Panc1 (cell line): ENCODE measurements at regions not wholly inside any gene's neighbourhood (a gene's known extent, or its start where the extent isn't known, plus 50 kb on each side); places are given as distances from the start of the nearest gene placed in this dataset.

Source experiments
- CTCF ChIP-seq: fragments of 450-650 bp; IDR thresholded peaks from 2 replicates; pipeline ENCODE4 v1.5.1; 2017; ENCODE audit warnings: mild to moderate bottlenecking
- POLR2AphosphoS5 ChIP-seq: IDR thresholded peaks from 2 replicates; pipeline ENCODE4 v1.6.1; 2012; ENCODE audit warnings: mild to moderate bottlenecking, low read depth, low read length, moderate library complexity
- SIN3A ChIP-seq: IDR thresholded peaks from 2 replicates; pipeline ENCODE4 v1.6.1; 2012; ENCODE audit warnings: low read depth, mild to moderate bottlenecking, low read length, moderate library complexity, borderline replicate concordance; ENCODE audit not compliant: insufficient read depth
- TCF7L2 ChIP-seq: IDR thresholded peaks from 2 replicates; pipeline ENCODE4 v1.6.1; 2011; ENCODE audit warnings: mild to moderate bottlenecking, low read depth, low read length, inconsistent platforms
- TF ChIP-seq, protein P1 (sequence below), 2 experiments: IDR thresholded peaks; 2 replicates each; pipeline ENCODE4 v1.6.1; 2011 to 2012; ENCODE audit warnings: low read depth in 2 of 2, control low read depth in 1 of 2, low read length in 1 of 2, mild to moderate bottlenecking in 1 of 2, moderate library complexity in 1 of 2; ENCODE audit not compliant: insufficient read depth in 1 of 2

DNA sequence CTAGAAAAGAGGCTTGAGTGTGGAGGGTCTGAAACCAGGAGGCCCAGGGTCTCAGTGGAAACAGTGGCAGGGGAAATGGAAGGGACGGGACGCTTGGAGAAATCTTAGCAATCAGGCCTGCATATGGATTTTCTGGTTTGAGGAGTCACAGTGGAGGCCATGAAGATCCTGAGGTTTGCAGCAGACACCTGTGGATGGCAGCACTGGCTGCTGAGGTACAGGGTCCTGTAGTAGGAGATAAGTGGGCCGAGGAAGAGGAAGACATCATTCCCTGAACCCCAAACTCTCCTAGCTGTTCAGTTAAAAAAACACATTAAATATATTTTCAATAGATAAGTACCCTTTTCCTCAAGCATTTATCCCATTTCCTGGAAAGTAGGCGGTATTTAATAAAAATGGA lies 208.8 kb upstream of the IGFBP3 start:
- TF ChIP-seq POLR2AphosphoS5 (no peak), CTCF (no peak), TCF7L2 (no peak), SIN3A (no peak)
- TF ChIP-seq, protein P1, sequence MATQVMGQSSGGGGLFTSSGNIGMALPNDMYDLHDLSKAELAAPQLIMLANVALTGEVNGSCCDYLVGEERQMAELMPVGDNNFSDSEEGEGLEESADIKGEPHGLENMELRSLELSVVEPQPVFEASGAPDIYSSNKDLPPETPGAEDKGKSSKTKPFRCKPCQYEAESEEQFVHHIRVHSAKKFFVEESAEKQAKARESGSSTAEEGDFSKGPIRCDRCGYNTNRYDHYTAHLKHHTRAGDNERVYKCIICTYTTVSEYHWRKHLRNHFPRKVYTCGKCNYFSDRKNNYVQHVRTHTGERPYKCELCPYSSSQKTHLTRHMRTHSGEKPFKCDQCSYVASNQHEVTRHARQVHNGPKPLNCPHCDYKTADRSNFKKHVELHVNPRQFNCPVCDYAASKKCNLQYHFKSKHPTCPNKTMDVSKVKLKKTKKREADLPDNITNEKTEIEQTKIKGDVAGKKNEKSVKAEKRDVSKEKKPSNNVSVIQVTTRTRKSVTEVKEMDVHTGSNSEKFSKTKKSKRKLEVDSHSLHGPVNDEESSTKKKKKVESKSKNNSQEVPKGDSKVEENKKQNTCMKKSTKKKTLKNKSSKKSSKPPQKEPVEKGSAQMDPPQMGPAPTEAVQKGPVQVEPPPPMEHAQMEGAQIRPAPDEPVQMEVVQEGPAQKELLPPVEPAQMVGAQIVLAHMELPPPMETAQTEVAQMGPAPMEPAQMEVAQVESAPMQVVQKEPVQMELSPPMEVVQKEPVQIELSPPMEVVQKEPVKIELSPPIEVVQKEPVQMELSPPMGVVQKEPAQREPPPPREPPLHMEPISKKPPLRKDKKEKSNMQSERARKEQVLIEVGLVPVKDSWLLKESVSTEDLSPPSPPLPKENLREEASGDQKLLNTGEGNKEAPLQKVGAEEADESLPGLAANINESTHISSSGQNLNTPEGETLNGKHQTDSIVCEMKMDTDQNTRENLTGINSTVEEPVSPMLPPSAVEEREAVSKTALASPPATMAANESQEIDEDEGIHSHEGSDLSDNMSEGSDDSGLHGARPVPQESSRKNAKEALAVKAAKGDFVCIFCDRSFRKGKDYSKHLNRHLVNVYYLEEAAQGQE (IDR thresholded peaks at IDR 0.05; ENCODE audit: insufficient read depth in 1 of 2, low read depth in 2 of 2, low read length in 1 of 2) = no peak
